T-helper 2 cell treated with Interferon-gamma antibody and Interleukin-4, amounts not matched to agents 100 ng/mL and 5 ng/mL, for 36 hours (primary cell): ENCODE measurements at regions not wholly inside any gene's neighbourhood (a gene's known extent, or its start where the extent isn't known, plus 50 kb on each side); places are given as distances from the start of the nearest gene placed in this dataset.

Experiments used
- intact Hi-C: fragments of 100-400 bp; cut with micrococcal nuclease; formaldehyde crosslinking; loops from one replicate; pipeline ENCODE4 v1.15.1; 2023

DNA sequence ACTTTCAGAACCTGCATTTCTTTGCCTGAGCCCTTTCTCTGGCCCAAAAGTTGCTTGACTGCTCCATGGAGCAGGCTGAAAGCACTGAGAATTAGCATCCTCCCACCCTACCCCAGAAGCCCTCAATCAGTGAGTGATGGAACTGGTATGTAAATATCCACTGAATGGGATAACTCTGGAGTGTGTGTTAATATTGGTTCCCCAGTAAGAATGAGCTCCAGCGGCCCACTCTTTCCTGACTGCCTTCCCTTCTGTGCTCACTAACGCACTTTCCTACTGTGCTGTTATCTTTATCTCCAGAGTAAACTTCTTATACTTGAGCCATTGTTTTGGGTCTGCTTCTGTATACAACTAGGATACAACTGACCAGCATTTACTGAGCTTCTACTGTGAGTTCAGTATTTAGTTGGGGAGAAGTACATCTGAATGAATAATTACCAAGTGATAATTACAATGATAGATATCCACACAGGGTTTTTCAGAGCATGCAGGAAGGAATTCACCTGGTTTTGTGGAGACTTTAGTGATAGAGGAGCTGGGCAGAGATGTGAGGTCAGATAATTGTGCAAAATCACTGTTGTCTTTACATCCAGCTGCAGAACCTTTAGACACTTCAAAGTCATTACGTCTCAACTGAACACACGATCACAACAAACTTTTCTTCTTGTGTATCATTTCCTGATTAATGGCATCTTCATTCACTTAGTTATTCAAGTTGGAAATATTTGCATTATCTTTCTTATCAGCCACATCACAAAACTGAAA is 149.2 kb upstream of the BTG1 start:
- intact Hi-C loops, result loop anchor here (5.0 kb wide), 1 partner anchor 148 kb away; the partner anchor contains the start of gene BTG1

DNA sequence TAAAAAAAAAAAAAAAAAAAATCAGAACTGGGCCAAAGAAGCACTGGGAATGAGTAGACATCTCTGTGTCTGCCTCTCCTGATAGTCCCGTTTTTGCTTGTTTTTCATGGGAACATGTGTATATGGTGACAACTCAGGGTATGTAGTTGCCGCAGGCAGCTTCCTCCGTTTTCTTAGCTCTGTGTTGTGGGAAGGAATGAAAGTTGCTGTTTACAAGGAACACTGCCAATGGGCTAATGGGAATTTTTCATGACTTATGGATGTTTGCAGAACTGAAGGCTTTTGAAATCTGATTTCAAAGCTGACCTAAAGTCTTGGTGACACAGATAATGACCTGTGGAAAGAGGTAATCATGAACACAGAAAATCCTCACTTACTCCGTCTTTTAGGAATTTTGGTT is 146.4 kb upstream of the BTG1 start:
- intact Hi-C loops, result no loop called here

DNA sequence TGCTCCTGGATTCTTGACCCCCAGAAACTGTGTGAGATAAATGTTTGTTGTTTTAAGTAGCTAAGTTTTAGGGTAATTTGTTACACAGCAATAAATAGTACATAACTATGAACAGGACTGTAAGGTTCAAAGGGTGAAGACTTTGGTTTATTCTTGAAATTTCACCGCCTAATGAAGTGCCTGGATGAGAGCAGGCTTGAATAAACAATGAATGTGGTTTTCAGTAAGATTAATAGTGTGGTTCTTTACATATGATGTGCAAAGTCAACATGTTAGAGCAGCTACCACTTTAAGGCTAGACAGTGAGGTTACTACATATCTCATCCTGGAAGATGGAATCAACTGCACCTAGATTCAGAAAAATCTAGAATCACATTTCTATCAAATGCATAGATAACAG is 145.2 kb upstream of the BTG1 start:
- intact Hi-C loops, result no loop called here

DNA sequence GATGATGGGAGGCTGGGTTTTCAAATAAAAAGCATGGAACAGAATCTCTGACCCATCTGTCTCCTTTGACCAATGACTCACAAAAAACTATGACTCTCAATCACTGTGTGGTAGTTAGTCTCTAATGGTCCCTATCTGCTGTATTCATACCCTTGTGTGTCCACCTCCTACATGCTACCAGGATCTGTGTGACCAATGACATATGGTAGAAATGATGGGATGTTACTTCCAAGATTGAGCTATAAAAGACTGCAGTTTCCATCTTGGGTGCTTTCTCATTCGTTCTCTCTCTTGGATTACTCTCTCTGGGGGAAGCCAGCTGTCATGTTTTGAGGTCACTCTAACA is 144.7 kb upstream of the BTG1 start:
- intact Hi-C loops, result no loop called here

GRCh38 chr12:92289629-92290349 is 144.1 kb upstream of the BTG1 start:
- intact Hi-C loops, result no loop called here

DNA sequence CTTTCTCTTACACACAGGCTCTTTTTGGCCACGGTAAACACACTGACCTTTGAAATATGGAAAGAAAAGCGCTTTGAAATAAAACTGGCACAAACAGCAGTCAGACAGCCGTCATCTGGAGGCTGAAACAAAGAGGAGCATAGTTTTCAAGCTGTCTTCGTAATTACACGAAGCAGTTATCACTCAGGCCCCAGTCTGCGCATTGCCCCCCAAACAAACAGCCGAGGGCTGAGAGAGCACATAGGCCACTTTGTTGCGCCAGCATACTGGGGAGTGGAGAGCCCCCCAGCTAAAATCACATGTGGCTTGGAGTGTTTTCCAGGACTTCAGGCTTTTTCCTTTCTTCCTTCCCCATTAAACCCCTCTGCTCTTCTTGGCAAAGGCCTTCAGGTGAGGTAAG is 142.9 kb upstream of the BTG1 start:
- intact Hi-C loops, result no loop called here

- intact Hi-C loops, result no loop called here
Measured at GRCh38 chr12:92278378-92278828, 132.8 kb upstream of the BTG1 start.

- intact Hi-C loops, result no loop called here
Measured at GRCh38 chr12:92277795-92278194, 132.1 kb upstream of the BTG1 start.

DNA sequence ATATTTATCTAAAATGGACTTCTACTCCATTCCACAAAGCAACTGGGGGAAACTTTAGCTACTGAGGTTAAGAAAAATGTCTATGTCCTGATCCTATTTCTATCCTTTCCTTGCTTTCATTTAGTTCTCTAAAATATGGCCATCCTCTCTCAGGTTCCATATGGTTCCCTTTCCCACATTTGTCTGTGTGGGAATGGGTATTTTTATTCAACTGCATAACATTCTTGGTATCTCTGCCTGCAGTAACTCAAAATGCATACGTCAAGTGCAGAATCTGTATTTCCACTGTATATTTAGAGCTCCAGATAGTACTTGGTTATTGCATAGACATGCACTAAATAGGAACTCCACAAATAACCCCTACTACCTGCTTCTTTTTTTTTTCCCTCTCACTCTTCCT is 130.6 kb upstream of the BTG1 start:
- intact Hi-C loops, result no loop called here

DNA sequence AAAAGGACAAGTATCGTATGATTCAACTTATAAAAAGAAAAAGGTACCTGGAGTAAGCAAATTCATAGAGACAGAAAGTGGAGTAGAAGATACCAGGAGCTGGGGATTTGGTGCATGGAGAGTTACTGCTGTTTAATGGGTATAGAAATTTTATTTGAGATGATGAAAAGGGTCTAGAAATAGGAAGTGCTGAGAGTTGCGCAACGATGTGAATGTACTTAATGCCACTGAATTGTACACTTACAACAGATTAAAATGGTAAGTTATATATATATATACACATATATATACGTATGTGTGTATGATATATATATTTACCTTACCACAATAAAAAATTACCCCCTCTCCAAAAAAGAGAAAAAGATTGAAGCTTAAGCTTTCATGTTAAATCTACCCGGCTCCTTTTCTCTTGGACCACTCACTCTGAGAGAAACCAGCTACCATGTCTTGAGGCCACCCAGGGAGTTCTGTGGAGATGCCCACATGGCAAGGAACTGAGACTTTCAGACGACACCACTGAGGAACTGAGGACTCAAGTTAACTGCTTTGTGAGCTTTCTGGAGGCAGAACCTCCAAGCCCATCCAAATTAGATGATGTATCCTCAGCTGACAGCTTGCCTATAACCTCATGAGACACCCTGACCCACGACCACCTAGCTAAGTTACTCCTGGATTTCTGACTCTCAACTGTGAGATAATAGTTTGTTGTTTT is 130.0 kb upstream of the BTG1 start:
- intact Hi-C loops, result no loop called here

GRCh38 chr12:92273076-92273475 is 127.4 kb upstream of the BTG1 start:
- intact Hi-C loops, result no loop called here

- intact Hi-C loops, result no loop called here
Measured at GRCh38 chr12:92272061-92272964, 126.7 kb upstream of the BTG1 start.

GRCh38 chr12:92271341-92271740 is 125.7 kb upstream of the BTG1 start:
- intact Hi-C loops, result no loop called here

- intact Hi-C loops, result no loop called here
Measured at GRCh38 chr12:92270521-92270920, 124.9 kb upstream of the BTG1 start.

DNA sequence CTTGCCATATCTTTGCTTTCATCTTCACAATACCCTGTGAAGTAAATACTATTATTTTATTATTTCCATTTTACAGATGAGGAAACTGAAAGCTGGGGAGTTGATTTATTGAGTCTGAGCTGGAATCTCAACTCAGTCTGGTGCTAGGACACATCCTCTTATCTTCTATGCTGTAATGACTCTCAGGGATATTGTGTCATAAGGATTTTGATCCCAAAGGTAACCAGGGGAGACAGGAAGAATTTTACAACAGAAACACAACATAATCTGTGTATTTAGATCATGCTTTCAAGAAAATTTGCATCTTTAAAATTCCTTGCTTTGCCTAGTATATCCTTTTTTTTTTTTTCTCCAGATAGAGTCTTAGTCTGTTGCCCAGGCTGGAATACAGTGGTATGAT is 123.3 kb upstream of the BTG1 start:
- intact Hi-C loops, result no loop called here

DNA sequence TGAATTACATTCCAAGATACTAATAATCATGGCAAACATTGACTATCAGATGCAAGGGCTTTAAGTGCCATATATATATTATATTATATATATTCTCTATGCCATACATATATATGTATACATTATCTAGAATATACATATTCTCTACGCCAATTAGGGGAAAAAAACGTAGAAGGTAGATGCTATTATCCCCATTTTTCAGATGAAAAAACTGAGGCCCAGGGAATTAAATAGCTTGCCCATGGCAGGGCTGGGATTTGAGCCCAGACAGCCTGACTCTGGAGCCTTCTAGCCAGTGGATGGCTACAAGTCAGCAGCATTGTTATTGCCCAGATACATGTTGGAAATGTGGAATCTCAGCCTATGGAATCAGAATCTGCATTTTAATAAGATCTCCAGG is 116.0 kb upstream of the BTG1 start:
- intact Hi-C loops, result no loop called here

DNA sequence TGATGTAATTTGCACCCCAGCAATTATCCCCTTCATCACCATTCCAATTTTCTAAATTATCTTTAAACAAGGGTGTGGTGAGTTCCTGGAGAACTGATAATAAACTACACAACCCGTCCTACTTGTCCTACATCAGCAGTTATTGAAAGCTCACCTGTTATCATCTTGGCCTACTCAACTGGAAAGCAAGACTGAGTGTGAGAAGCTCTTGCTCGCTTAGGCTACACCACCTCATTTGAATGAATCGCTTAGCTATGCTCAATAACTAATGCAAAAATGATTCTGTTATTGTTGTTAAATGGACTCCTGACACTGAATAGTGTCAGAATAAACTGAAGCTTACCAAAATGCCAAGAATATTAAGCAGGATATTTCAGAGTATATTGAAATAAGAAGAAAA is 115.4 kb upstream of the BTG1 start:
- intact Hi-C loops, result no loop called here

GRCh38 chr12:92259696-92260251 is 114.1 kb upstream of the BTG1 start:
- intact Hi-C loops, result loop anchor here (2.0 kb wide), 1 partner anchor 75 kb away; no protein-coding TSS in a partner anchor

DNA sequence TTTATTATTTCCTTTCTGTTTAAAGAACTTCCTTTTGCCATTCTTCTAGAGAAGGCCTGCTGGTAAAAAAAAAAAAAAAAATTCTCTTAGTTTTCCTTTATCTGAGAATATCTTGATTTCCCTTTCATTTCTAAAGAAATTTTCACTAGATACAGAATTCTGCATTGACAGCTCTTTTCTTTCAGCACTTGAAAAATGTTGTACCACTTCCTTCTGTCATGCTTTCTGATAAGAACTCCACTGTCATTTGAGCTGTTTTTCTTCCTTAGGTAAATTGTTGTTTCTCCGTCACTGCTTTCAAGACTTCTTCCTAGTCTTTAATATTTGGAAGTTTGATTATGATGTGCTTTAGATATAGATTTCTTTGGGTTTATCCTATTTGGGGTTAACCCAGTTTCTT is 113.6 kb upstream of the BTG1 start:
- intact Hi-C loops, result loop anchor here (2.0 kb wide), 1 partner anchor 74 kb away; no protein-coding TSS in a partner anchor

- intact Hi-C loops, result no loop called here
Measured at GRCh38 chr12:92257261-92257660, 111.6 kb upstream of the BTG1 start.

- intact Hi-C loops, result no loop called here
Measured at GRCh38 chr12:92255741-92256140, 110.1 kb upstream of the BTG1 start.
